IMR-90 (cell line): ENCODE measurements at regions not wholly inside any gene's neighbourhood (a gene's known extent, or its start where the extent isn't known, plus 50 kb on each side); places are given as distances from the start of the nearest gene placed in this dataset.

Source experiments
- ATAC-seq: fragments of 200-7000 bp; cut with Tn5 transposase; 2 replicates; pipeline ENCODE4 v1.9.1; 2020; ENCODE audit warnings: low read depth, mild to moderate bottlenecking, moderate library complexity
- BruUV-seq: library from RNA; stranded (reverse); fragments of 400-500 nt; replicated peaks from 2 replicates; lab custom pipeline; 2021; lab: Mats Ljungman, UMichigan
- CTCF ChIA-PET: fragments of 300-600 bp; formaldehyde crosslinking; extraction: SDS; loops from one replicate; lab custom pipeline; 2021; ENCODE audit warnings: antibody characterized with exemption; lab: Yijun Ruan, JAX
- POLR2A ChIA-PET: fragments of 300-600 bp; sonication (Branson Sonifier 250); formaldehyde crosslinking; loops from one replicate; lab custom pipeline; 2022; ENCODE audit warnings: antibody characterized with exemption; ENCODE audit not compliant: unreplicated experiment; lab: Charles Lee
- DNase-seq: peaks from one replicate; pipeline ENCODE4 v3.0.0; 2013
- H2AFZ ChIP-seq: replicated peaks from 2 replicates; pipeline ENCODE3; 2013; ENCODE audit warnings: low read length, mild to moderate bottlenecking; ENCODE audit not compliant: poor library complexity
- H2AK5ac ChIP-seq: 2 replicates; pipeline ENCODE4 v1.6.1; 2013; ENCODE audit warnings: low read depth, low read length, inconsistent platforms
- H2AK9ac ChIP-seq: replicated peaks from 2 replicates; pipeline ENCODE3; 2013; ENCODE audit warnings: mild to moderate bottlenecking, low read depth, low read length, moderate library complexity; ENCODE audit not compliant: poor library complexity
- H2BK120ac ChIP-seq: 2 replicates; pipeline ENCODE4 v1.6.1; 2013; ENCODE audit warnings: low read depth, low read length, inconsistent platforms
- H2BK15ac ChIP-seq: 3 replicates; pipeline ENCODE4 v1.6.1; 2013; ENCODE audit warnings: low read depth, low read length, inconsistent platforms
- H2BK20ac ChIP-seq: 2 replicates; pipeline ENCODE4 v1.6.1; 2013; ENCODE audit warnings: low read depth, mild to moderate bottlenecking, inconsistent platforms, low read length, moderate library complexity
- H2BK5ac ChIP-seq: 2 replicates; pipeline ENCODE4 v1.6.1; 2013; ENCODE audit warnings: mild to moderate bottlenecking, low read depth, low read length, inconsistent platforms; ENCODE audit not compliant: poor library complexity, severe bottlenecking
- H3K14ac ChIP-seq: replicated peaks from 2 replicates; pipeline ENCODE4 v1.6.1; 2013; ENCODE audit warnings: low read depth, low read length, inconsistent platforms
- H3K18ac ChIP-seq: 2 replicates; pipeline ENCODE4 v1.6.1; 2013; ENCODE audit warnings: low read depth, low read length, control low read depth
- H3K23ac ChIP-seq: 2 replicates; pipeline ENCODE4 v1.6.1; 2013; ENCODE audit warnings: low read depth, low read length, inconsistent platforms
- H3K27ac ChIP-seq: 2 replicates; pipeline ENCODE4 v1.5.1; 2013; ENCODE audit warnings: mild to moderate bottlenecking, control low read depth, low read length; ENCODE audit not compliant: insufficient read depth
- H3K27me3 ChIP-seq: 2 replicates; pipeline ENCODE4 v1.6.1; 2013; ENCODE audit warnings: low read length; ENCODE audit not compliant: control insufficient read depth, insufficient read depth
- H3K36me3 ChIP-seq: 2 replicates; pipeline ENCODE4 v1.6.1; 2013; ENCODE audit warnings: low read length, mixed read lengths; ENCODE audit not compliant: control insufficient read depth, insufficient read depth
- H3K4ac ChIP-seq: 2 replicates; pipeline ENCODE4 v1.6.1; 2013; ENCODE audit warnings: low read depth, low read length, inconsistent platforms
- H3K4me1 ChIP-seq: 2 replicates; pipeline ENCODE4 v1.6.1; 2013; ENCODE audit warnings: low read length, mixed read lengths; ENCODE audit not compliant: control insufficient read depth, insufficient read depth
- H3K4me2 ChIP-seq: 2 replicates; pipeline ENCODE4 v1.6.1; 2013; ENCODE audit warnings: low read depth, mild to moderate bottlenecking, control low read depth, low read length, moderate library complexity
- H3K4me3 ChIP-seq: 2 replicates; pipeline ENCODE4 v1.5.1; 2013; ENCODE audit warnings: low read depth, mild to moderate bottlenecking, control low read depth, low read length, moderate library complexity; ENCODE audit not compliant: insufficient read depth
- H3K56ac ChIP-seq: 2 replicates; pipeline ENCODE4 v1.6.1; 2013; ENCODE audit warnings: low read length, inconsistent platforms; ENCODE audit not compliant: insufficient read depth; ENCODE audit errors: extremely low read depth
- H3K79me1 ChIP-seq, 2 experiments: 2 replicates each; pipeline ENCODE4 v1.6.1; 2013; ENCODE audit warnings: low read length in 2 of 2, inconsistent platforms in 1 of 2, low read depth in 1 of 2
- H3K9ac ChIP-seq: 2 replicates; pipeline ENCODE4 v1.6.1; 2013; ENCODE audit warnings: low read depth, low read length, control low read depth
- H3K9me1 ChIP-seq: 2 replicates; pipeline ENCODE4 v1.6.1; 2013; ENCODE audit warnings: low read length, inconsistent platforms; ENCODE audit not compliant: insufficient read depth
- H3K9me3 ChIP-seq: 2 replicates; pipeline ENCODE4 v1.6.1; 2013; ENCODE audit warnings: low read length; ENCODE audit not compliant: control insufficient read depth, insufficient read depth
- H4K20me1 ChIP-seq: 2 replicates; pipeline ENCODE4 v1.6.1; 2013; ENCODE audit warnings: low read length, inconsistent platforms; ENCODE audit not compliant: insufficient read depth
- H4K5ac ChIP-seq: 2 replicates; pipeline ENCODE4 v1.6.1; 2013; ENCODE audit warnings: mild to moderate bottlenecking, low read depth, low read length, control low read depth
- H4K8ac ChIP-seq, 2 experiments: 2 replicates each; pipeline ENCODE4 v1.6.1; 2013; ENCODE audit warnings: low read depth in 2 of 2, low read length in 2 of 2, control low read depth in 1 of 2, inconsistent platforms in 1 of 2
- H4K91ac ChIP-seq: 2 replicates; pipeline ENCODE4 v1.6.1; 2013; ENCODE audit warnings: low read depth, low read length, inconsistent platforms; ENCODE audit not compliant: insufficient read depth
- CEBPB ChIP-seq: IDR thresholded peaks from 2 replicates; pipeline ENCODE4 v1.6.1; 2012; ENCODE audit warnings: low read depth, low read length, improper control_type of control experiment
- MAFK ChIP-seq: IDR thresholded peaks from 2 replicates; pipeline ENCODE4 v1.6.1; 2012; ENCODE audit warnings: low read depth, low read length, improper control_type of control experiment
- dilution Hi-C: fragments of 300-500 bp; cut with HindIII; formaldehyde crosslinking; loops from one replicate; pipeline ENCODE4 v1.14.3; 2018; ENCODE audit warnings: low sequenced_read_pairs; ENCODE audit not compliant: unreplicated experiment
- in situ Hi-C: fragments of 300-500 bp; cut with MboI; formaldehyde crosslinking; loops from 3 replicates; pipeline ENCODE4 v1.14.3; 2019; ENCODE audit warnings: low sequenced_read_pairs, inconsistent platforms, mixed read lengths
- intact Hi-C: fragments of 100-400 bp; cut with micrococcal nuclease; formaldehyde crosslinking; loops from 2 replicates; pipeline ENCODE4 v1.10.0; 2022

- BruUV-seq: no TSS peak
- Histone ChIP-seq H3K4me1 (peaks cover 2% of the 10 kb centered on the region; the same call in 1 of the 2 replicates), H3K9ac (no peak overlapping the region), H3K4me3 (no peak overlapping the region), H3K27ac (no peak overlapping the region), H4K91ac (no peak overlapping the region), H2AK5ac (no peak overlapping the region), H2AFZ (no peak overlapping the region), H3K18ac (no peak overlapping the region), H4K20me1 (no peaks in the 10 kb centered on the region), H3K4me2 (no peak overlapping the region), H2BK15ac (no peak overlapping the region), H3K56ac (no peak overlapping the region), H3K27me3 (peaks cover 3% of the 10 kb centered on the region; the same call in 1 of the 2 replicates), H3K4ac (no peak overlapping the region), H3K14ac (no peak overlapping the region), H3K36me3 (no peaks in the 10 kb centered on the region), H3K9me1 (no peaks in the 10 kb centered on the region), H3K79me1 (no peaks in the 10 kb centered on the region), H2BK20ac (no peak overlapping the region), H3K23ac (no peak overlapping the region), H4K8ac (no peak overlapping the region), H2BK120ac (no peak overlapping the region), H3K9me3 (no peaks in the 10 kb centered on the region), H2AK9ac (no peak overlapping the region), H2BK5ac (no peak overlapping the region), H4K5ac (no peak overlapping the region)
- in situ Hi-C loops: no loop called here
- intact Hi-C loops: no loop called here
- POLR2A ChIA-PET: no interaction called here
- ATAC-seq: no peak
- dilution Hi-C loops: no loop called here
- CTCF ChIA-PET: no interaction called here
- no peak for DNase-seq
- TF ChIP-seq MAFK (no peak), CEBPB (no peak)
These were observed 214.8 kb downstream of the LURAP1L start for GRCh38 chr9:12989669-12990068.
